GM18909 (cell line): ENCODE measurements at regions not wholly inside any gene's neighbourhood (a gene's known extent, or its start where the extent isn't known, plus 50 kb on each side); places are given as distances from the start of the nearest gene placed in this dataset.
"Not testable (repeated sequence)": the region's sequence is repeated elsewhere in the genome, so short reads cannot be mapped to it uniquely, and the experiment has no call there.

Experiments used
- ATAC-seq: cut with Tn5 transposase; IDR thresholded peaks from one replicate; pipeline ENCODE4 v1.9.1; 2021; ENCODE audit warnings: mild to moderate bottlenecking; ENCODE audit not compliant: unreplicated experiment, poor library complexity

DNA sequence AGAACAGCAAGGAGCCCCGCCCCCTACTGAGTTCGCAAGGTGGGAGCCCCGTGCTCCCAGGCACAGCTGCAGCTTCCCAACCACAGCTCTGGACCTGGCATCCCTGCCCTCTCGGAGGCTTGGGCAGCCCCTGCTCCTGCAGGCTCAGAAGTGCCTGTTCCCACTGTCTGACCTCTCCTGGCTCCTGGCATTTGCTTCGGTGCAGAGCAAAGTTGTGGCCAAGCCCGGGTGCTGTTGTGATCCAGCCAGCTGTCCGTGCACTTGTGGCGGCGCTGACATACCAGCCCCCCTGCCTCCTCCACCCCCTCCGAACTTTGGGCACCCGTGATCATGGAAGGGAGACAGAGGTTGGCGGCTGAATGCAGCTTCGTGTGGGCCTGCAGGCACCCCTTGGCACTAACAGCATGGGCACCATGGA, 1386.8 kb downstream of the PCDH9 start:
- no peak for ATAC-seq

DNA sequence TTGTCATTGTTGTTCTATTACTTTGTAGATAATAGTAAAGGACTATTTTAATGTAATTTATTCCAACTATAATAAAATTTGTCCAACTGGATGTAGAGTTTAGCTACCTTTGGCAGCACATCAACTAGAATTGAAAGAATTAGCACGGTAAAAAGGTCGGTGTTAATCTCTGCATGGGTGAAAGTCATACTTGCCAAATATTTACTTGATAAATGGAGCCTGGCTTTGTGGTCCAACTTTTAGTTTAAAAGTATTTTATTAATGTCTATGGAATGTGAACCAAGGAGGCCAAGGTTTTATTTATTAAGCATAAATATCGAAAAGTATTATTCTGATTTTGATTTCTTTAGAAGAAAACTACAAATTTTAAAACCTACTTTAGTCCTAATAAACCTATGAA, 1389.0 kb downstream of the PCDH9 start:
- ATAC-seq, result no peak

DNA sequence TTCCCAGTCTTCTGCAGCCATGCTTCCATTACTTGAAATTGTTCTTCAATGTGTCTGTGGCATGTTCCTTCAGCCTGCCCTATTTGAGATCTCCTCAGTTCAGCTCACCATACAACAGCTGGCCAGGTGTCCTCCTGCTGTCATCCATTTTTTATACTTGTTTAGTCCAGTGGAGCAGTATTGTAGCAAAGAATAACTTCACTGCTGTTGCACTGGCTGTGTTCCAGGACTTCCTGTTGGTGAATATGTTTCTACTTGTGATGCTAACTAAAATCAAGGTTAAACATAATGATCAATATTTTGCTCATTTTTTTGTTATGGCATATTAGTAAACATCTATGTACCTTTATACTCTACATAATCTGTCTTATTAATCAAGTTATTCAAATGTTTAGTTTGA, 1394.1 kb downstream of the PCDH9 start:
- ATAC-seq, result no peak

DNA sequence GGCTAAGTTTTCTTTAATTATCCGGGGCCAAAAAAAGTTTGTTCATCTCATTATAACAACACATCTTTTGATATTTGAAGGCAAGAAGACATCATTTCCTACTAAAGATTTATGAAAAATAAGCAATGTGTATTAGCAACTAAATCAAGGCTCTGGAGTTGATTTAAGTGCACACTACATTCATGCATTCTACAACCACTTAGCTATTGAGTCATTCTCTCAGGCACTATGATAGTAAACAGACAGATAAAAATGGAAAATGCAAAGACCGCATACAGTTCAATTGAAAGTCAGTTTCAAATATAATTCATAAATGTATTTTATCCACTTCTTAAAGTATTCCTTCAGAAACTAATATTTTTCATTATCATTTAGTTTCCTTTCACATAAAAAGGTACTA, 1395.2 kb downstream of the PCDH9 start:
- no peak for ATAC-seq

DNA sequence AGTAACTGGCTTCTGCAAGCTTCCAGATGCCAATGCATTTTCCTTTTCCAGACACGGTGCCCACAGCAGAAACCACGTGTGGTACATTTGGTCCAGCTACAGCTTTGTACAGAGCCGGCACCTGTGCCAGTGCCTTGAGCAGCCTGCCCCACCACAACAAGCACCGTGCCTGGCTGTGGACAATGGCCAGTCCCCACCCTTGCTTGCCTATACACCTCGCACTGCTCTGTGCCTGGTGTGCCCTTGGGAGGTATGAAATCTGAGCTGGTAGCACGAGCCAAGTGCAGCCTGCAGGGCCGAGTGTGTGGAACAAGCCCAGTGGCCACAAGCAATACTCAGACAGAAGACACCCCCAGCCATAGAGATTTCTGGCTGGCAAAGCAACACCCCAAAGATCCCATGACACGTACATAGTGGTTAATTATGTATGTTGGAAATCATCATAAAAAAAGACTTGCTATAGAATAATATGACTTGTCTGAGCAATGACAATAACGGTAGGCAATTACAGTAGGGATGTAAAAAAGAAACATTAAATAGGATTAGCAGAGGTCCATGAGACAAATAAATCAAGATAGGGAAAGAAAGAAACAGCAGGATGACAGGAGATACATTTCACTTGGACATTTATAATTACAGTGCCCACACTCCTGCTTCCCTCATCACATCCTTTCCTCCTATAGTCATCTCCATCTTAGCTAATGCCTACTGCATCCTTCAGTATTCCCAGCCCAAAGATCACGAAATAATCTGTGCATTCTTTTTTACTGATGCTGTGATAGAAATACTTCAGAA, 1399.5 kb downstream of the PCDH9 start:
- ATAC-seq, result no peak

DNA sequence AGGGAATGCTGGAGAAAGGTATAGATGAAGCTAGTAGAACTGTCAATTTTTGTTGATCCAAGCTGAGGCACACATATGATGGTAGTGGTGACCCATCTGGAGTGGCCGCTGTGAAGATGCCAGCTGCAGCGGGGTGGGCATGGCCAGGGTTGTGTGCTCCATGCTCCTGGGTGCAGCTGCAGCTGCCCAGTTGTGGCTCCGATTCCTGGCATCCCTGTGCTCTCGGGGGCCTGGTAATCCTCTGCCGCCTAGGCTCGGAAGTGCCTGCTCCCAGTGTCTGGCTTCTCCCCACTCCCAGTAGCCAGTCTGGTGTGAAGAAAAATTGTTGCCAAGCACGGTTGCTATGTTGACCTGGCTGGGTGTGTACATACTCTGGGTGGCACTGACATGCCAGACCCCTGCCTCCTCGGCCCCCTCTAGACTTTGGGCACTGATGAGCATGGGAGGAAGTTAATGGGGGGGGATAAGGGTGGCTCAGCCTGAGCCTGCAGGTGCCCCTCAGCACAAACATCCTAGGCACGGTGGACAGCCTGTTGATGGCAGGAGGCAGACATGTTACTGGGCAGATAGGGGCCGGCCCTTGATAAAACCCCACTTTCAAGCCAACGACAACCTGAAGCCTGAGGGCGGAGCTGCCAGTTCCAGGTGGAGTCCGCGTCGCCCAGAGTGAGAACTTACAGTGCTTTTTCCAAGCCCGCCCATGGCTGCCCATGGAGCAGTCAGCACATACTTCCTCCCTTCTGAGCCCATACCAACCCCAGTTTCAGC, 1400.7 kb downstream of the PCDH9 start:
- no peak for ATAC-seq

DNA sequence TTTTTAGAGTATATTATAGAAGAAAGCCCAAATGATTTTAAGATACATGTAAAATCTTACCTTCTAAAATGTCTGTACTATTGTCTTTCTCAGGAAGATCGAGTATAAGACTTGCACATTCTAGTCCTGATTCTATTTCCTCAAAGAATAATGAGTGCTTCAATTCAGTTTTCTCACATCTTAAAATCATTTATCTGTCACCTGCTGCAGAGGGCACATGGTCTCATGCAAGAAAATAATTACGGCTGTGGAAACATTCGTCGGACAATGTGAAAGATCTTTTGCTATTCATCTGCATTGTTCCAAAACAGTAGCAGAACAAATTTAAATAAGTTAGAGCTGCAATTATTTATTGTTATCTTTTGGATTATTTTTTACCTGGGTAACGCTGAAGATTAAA, 1403.5 kb downstream of the PCDH9 start:
- ATAC-seq, result no peak

DNA sequence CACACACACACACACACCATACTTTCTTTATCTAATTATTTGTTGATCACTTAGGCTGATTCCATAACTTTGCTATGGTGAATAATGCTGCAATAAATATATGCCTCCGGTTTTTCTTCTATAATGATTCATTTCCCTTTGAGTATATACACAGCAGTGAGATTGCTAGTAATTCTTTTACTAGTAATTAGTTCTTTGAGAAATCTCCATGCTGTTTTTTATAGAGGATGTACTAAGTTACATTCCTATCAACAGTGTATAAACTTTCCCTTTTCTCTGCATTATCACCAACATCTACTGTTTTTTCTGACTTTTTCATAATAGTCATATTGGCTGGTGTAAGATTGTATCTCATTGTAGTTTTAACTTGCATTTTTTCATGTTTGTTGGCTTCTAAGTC, 1405.1 kb downstream of the PCDH9 start:
- no peak for ATAC-seq

DNA sequence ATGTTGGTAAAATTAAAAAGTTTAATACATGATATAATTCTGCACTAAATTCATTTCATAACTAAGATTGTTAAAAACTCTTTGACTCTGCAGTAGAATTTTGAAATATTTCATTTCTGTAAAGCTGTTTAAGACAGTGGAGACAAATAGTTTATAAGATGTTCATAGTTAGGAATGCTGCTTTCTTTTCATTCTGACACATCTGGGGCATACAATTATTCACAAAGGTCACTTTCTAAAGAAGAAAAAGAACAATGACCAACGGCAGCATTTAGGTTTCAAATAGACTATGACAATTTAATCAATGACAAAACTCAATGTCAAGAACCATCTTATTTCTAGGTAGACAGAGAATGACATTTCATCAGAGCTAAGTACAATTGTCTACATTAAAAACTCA, 1422.1 kb downstream of the PCDH9 start:
- ATAC-seq, result no peak

DNA sequence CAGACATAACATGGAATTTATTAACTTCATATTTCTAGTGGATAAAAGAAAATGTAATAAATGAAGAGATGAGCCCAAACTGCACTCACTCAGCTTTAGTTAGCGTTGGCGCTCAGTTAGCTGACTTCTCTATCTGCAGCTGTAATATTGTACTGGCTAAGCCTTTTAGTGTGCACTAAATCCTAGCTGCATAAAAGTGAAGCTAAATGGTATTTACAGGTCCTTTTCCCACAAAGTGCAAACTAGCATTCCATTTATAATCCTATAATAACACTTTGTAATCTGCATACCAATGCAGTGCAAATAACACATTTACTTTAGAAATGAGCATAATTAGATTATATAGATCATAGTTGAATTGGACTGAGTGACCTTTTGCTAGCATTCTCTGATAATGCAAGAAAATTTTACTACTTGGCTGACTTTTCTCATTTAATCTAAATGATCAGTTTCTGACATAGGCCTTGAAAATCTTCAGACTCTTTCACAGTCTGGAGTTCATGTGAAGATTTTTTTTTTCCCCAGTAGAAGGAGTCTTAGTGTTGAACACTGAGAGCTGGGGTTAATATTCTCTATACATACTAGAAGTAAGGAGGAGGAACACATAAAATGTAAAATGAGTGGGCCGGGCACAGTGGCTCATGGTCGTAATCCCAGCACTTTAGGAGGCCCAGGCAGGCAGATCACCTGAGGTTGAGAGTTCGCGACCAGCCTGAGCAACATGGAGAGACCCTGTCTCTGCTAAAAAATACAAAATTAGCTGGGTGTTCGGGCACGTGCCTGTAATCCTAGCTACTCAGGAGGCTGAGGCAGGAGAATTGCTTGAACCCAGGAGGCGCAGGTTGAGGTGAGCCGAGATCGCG, 1426.4 kb downstream of the PCDH9 start:
- no peak for ATAC-seq

DNA sequence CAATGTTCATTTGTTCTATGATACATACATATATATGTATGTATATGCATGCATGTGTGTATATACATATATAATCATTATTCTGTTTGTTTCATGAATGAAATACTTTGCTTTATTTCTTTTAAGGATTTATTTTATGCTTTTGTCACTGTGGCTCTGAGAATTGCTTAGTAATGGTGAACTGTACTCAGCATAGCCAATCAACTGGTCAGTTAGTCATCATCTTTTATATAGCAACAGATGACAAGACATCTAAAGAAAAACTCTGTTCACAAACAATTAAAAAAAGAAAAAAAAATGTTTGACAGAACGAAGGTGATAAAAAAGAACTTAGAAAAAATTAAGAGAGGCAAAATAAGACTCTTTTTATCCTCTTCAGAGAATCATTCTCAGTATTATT, 1440.3 kb downstream of the PCDH9 start:
- ATAC-seq, result no peak

DNA sequence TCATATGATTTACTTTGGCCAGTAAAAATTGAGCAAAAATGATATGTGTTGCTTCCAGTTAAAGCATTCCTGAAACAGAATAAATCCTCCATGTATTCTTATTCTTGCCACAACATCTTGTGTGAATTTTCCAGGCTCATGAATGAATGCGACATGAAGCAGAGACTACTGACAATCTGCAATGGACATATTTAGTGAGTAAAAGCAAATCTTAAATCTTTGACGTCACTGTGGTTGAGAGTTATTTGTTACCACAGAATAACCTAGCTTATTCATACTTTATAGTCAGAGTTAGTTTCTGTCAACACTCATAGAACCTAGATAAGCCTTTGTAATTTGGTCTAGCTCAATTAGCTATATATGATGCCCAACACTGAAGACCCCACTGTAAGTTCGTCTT, 1443.1 kb downstream of the PCDH9 start:
- no peak for ATAC-seq

DNA sequence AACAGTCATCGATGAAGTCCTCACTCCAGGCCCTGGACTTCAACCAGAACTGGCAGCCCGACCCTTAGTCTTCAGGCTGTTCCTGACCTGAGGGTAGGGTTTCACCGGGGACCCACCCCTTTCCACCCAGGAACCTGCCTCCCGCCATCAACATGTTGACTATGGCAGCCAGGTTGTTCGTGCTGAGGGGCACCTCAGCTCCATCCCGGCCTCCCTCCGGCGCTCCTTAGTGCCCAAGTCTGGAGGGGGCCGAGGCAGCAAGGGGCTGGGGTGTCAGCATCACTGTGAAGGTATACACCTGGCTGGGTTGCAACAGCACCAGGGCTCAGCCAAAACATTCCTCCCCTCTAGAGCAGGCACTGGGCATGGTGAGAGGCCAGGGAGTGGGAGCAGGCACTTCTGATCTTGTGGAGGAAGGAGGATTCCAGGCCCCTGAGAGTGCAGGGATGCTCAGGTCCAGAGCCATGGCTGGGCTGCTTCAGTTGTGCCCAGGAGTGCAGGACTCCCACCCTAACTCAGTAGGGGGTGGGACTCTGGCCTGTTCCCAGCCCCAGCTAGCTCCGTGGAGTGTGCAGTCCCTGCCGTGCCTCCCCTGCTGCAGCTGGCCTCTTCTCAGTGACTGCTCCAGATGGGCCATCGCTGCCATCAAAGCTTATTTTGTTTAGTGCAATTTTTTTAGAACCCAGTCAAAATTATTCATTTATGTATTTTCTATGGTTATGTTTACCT, 1445.9 kb downstream of the PCDH9 start:
- no peak for ATAC-seq

DNA sequence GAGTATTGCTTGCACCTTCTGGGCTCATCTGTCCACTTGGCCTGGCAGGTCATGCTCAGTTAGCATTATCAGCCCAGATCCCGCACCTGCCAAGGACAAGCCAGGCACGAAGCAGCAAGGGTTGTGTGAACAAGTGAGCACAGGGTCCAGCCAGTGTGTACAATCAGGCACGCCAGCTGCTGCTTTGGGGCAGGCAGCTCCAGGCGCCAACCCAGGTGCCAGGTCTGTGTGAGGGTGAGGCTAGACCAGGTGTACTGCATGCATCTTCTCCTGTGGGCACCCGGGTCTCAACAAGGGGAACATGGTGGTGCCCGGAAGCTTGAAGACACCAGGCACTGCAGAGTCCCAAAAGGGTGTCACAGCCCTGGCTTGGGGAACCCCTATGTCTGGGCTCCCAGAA, 1446.8 kb downstream of the PCDH9 start:
- no peak for ATAC-seq

DNA sequence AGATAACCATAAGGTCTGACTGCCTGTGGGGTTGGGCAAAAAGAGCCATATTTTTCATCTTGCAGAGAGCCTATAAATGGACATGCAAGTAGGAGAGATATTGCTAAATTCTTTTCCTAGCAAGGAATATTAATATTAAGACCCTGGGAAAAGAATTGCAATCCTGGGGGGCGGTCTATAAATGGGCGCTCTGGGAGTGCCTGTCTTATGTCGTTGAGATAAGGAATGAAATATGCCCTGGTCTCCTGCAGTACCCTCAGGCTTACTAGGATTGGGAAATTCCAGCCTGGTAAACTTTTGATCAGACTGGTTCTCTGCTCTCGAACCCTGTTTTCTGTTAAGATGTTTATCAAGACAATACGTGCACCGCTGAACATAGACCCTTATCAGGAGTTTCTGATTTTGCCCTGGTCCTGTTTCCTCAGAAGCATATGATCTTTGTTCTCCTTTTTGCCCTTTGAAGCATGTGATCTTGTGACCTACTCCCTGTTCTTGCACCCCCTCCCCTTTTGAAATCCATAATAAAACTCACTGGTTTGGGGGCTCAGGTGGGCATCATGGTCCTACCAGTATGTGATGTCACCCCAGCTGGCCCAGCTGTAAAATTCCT, 1458.3 kb downstream of the PCDH9 start:
- ATAC-seq, result not testable (repeated sequence)

DNA sequence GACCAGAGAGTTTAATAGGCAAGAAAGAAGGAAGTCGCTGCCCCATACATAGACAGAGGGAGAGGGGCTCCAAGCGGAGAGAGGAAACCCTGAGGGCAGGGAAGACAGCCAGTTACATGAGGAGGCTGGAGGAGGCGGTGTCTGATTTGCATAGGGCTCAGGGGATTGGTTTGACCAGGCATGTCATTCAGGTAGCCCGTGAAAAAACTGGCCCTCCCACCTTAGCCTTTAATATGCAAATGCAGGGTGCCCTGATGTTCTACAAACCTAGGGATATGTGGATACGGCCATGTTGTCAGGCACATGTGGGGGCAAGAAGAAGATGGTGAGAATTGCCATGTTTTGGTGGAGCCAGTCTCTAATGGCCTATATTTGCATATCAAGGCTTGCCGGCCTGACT, 1461.6 kb downstream of the PCDH9 start:
- ATAC-seq, result no peak

DNA sequence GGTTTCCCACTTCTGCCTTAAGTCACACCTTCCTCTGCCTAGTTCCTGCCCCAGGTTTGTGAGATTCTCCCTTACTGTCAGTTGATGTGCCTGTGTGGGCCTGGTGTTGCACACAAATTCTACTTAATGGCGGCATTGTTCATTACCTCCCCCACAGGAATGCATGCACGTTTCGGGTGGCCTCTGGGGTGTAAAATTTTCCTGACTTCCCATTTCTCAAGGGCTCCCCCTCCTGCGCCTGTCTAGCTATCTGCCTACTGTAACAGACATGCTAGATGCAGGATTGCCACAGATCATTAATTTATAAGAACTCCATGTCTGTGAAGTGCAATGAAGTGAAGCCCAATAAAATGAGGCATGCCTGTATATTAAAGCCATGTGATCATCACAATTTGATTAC, 1466.3 kb downstream of the PCDH9 start:
- no peak for ATAC-seq

DNA sequence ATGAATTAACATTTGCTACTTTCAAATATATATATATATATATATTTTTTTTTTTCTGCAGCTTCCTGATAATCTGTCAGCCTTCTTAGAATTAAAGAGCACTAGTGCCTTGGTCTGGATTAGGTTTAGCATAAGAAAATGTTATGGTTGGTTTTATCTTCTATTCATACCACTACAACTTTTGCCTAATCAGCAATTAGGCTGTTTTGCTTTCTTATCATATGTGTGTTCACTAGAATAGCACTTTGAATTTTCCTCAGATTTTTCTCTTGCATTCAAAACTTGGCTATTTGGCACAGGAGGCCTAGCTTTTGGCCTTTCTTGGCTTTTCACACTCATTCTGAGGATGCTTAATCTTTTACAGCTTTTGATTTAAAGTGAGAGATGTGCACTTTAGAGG, 1468.1 kb downstream of the PCDH9 start:
- no peak for ATAC-seq

DNA sequence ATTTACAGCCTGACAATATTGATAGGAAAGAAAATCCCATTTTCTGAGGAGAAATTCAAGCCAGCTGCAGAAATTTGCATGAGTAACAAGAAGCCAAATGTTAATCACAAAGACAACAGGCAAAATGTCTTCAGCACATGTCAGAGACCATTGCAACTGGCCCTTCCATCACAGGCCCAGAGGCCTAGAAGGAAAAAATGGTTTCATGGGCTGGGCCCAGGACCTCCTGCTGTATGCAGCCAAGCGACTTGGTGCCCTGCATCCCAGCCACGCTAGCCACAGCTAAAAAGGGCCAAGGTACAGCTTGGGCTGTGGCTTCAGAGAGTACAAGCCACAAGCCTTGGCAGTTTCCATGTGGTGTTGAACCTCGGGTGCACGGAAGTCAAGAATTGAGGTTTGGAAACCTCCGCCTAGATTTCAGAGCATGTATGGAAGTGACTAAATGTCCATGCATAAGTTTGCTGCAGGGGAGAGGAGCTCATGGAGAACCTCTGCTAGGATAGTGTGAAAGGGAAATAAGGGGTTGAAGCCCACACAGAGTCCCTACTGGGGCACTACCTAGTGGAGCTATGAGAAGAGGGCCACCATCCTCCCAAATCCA, 1474.0 kb downstream of the PCDH9 start:
- ATAC-seq, result no peak
